ENCODE measurements at regions not wholly inside any gene's neighbourhood (a gene's known extent, or its start where the extent isn't known, plus 50 kb on each side); places are given as distances from the start of the nearest gene placed in this dataset.

GRCh38 chr2:140041811-140042210 is 1261.6 kb upstream of the NXPH2 start:
- Histone ChIP-seq H3K36me3 (no peaks in the 10 kb centered on the region), H3K27me3 (no peaks in the 10 kb centered on the region), H3K27ac (no peak overlapping the region), H3K4me3 (no peak overlapping the region), H3K9me3 (no peaks in the 10 kb centered on the region), H3K4me1 (no peaks in the 10 kb centered on the region)
- no peak for TF ChIP-seq EP300 (IDR thresholded peaks at IDR 0.05)
- no peak for TF ChIP-seq CTCF (IDR thresholded peaks at IDR 0.05)
- TF ChIP-seq POLR2AphosphoS5 (IDR thresholded peaks at IDR 0.05): no peak
- TF ChIP-seq POLR2A (IDR thresholded peaks at IDR 0.05): no peak
- ATAC-seq: no peak

GRCh38 chr2:140041239-140041638 is 1261.0 kb upstream of the NXPH2 start:
- no peaks in the 10 kb centered on the region for H3K9me3 ChIP-seq
- TF ChIP-seq EP300 (IDR thresholded peaks at IDR 0.05): no peak
- no peak for TF ChIP-seq POLR2AphosphoS5 (IDR thresholded peaks at IDR 0.05)
- no peak for TF ChIP-seq POLR2A (IDR thresholded peaks at IDR 0.05)
- TF ChIP-seq CTCF (IDR thresholded peaks at IDR 0.05): no peak
- H3K27ac ChIP-seq: no peak overlapping the region
- no peak for ATAC-seq
- H3K27me3 ChIP-seq: no peaks in the 10 kb centered on the region
- no peaks in the 10 kb centered on the region for H3K4me1 ChIP-seq
- H3K4me3 ChIP-seq: no peak overlapping the region
- no peaks in the 10 kb centered on the region for H3K36me3 ChIP-seq
- WGBS, 2 donors (ENCODE audit: low coverage in 1 of 2): 63 to 76% methylated on average over 1 of the region's 1 CpG

- no peaks in the 10 kb centered on the region for H3K36me3 ChIP-seq
- H3K27me3 ChIP-seq: no peaks in the 10 kb centered on the region
- H3K9me3 ChIP-seq: no peaks in the 10 kb centered on the region
- H3K4me1 ChIP-seq: no peaks in the 10 kb centered on the region
- no peak overlapping the region for H3K27ac ChIP-seq
- 75 to 92% methylated on average over 1 to 2 of the region's 2 CpGs for WGBS, 2 donors (ENCODE audit: low coverage in 1 of 2)
- TF ChIP-seq CTCF (IDR thresholded peaks at IDR 0.05) (no peak), EP300 (IDR thresholded peaks at IDR 0.05) (no peak), POLR2A (IDR thresholded peaks at IDR 0.05) (no peak), POLR2AphosphoS5 (IDR thresholded peaks at IDR 0.05) (no peak)
- H3K4me3 ChIP-seq: no peak overlapping the region
- no peak for ATAC-seq
These were observed 1253.4 kb upstream of the NXPH2 start for GRCh38 chr2:140033638-140034037.

- no peak overlapping the region for H3K4me3 ChIP-seq
- no peak overlapping the region for H3K27ac ChIP-seq
- no peaks in the 10 kb centered on the region for H3K27me3 ChIP-seq
- no peak for ATAC-seq
- no peaks in the 10 kb centered on the region for H3K9me3 ChIP-seq
- no peaks in the 10 kb centered on the region for H3K4me1 ChIP-seq
- no peaks in the 10 kb centered on the region for H3K36me3 ChIP-seq
- WGBS, 2 donors (ENCODE audit: low coverage in 1 of 2): 93 to 100% methylated on average over 1 of the region's 1 CpG
- TF ChIP-seq POLR2A (IDR thresholded peaks at IDR 0.05): no peak
These were observed 1247.8 kb upstream of the NXPH2 start for GRCh38 chr2:140027966-140028365.

GRCh38 chr2:140027320-140027719 is 1247.1 kb upstream of the NXPH2 start:
- H3K9me3 ChIP-seq: no peaks in the 10 kb centered on the region
- H3K27ac ChIP-seq: no peak overlapping the region
- TF ChIP-seq POLR2AphosphoS5 (IDR thresholded peaks at IDR 0.05): no peak
- no peak for TF ChIP-seq POLR2A (IDR thresholded peaks at IDR 0.05)
- TF ChIP-seq CTCF (IDR thresholded peaks at IDR 0.05): no peak
- TF ChIP-seq EP300 (IDR thresholded peaks at IDR 0.05): no peak
- WGBS, 2 donors (ENCODE audit: low coverage in 1 of 2): 92 to 97% methylated on average over 4 to 7 of the region's 7 CpGs
- no peaks in the 10 kb centered on the region for H3K36me3 ChIP-seq
- no peak for ATAC-seq
- no peak overlapping the region for H3K4me3 ChIP-seq
- no peaks in the 10 kb centered on the region for H3K4me1 ChIP-seq
- no peaks in the 10 kb centered on the region for H3K27me3 ChIP-seq

- no peak for TF ChIP-seq CTCF (IDR thresholded peaks at IDR 0.05)
- no peak for TF ChIP-seq POLR2AphosphoS5 (IDR thresholded peaks at IDR 0.05)
- Histone ChIP-seq H3K4me3 (no peak overlapping the region), H3K9me3 (no peaks in the 10 kb centered on the region), H3K27me3 (no peaks in the 10 kb centered on the region), H3K27ac (no peak overlapping the region), H3K36me3 (no peaks in the 10 kb centered on the region), H3K4me1 (no peaks in the 10 kb centered on the region)
- no peak for ATAC-seq
- 26 to 42% methylated on average over 2 of the region's 2 CpGs for WGBS, 2 donors (ENCODE audit: low coverage in 1 of 2)
These were observed 1243.1 kb upstream of the NXPH2 start for GRCh38 chr2:140023291-140023690.

Measured in gastroesophageal sphincter (tissue), 4 donors.